ENCODE measurements at regions not wholly inside any gene's neighbourhood (a gene's known extent, or its start where the extent isn't known, plus 50 kb on each side); places are given as distances from the start of the nearest gene placed in this dataset.

GRCh38 chrX:96621811-96622210 lies 62.8 kb upstream of the DIAPH2 start:
- H3K4me1 ChIP-seq: no peaks in the 10 kb centered on the region
- no peak overlapping the region for H3K4me3 ChIP-seq
- no peak for DNase-seq (ENCODE audit: extremely low spot score in 2 of 2)
- H3K9me3 ChIP-seq: no peaks in the 10 kb centered on the region
- no peaks in the 10 kb centered on the region for H3K36me3 ChIP-seq
- intact Hi-C loops (cut with DNase I): no loop called here
- no peak overlapping the region for H3K27ac ChIP-seq
- H3K27me3 ChIP-seq: no peaks in the 10 kb centered on the region
- TF ChIP-seq POLR2A (IDR thresholded peaks at IDR 0.05): no peak
- TF ChIP-seq CTCF (IDR thresholded peaks at IDR 0.05): no peak
- TF ChIP-seq POLR2AphosphoS5 (IDR thresholded peaks at IDR 0.05; ENCODE audit: insufficient read depth in 1 of 2, low read depth in 1 of 2): no peak
